ENCODE measurements at regions not wholly inside any gene's neighbourhood (a gene's known extent, or its start where the extent isn't known, plus 50 kb on each side); places are given as distances from the start of the nearest gene placed in this dataset.
A peak's percentile ranks its signal among the peaks of the same experiment; 100 is the strongest.

- Histone ChIP-seq H3K4me3 (ENCODE audit: insufficient read depth in 1 of 2, low read depth in 1 of 2, low read length in 2 of 2) (no peak overlapping the region), H3K9ac (ENCODE audit: low read length) (peak overlapping the region; percentile 79), H3K79me1 (replicated peaks; ENCODE audit: low read length, poor library complexity, severe bottlenecking) (no peaks in the 10 kb centered on the region), H3K23ac (ENCODE audit: low read length in 2 of 2) (no peak overlapping the region), H3K4me1 (ENCODE audit: control insufficient read depth, insufficient read depth, low read depth, low read length) (peaks cover 19% of the 10 kb centered on the region), H3K4ac (ENCODE audit: low read depth in 1 of 2, low read length in 2 of 2) (peak overlapping the region; percentile 67 to 69), H3K27ac (ENCODE audit: low read length, poor library complexity, severe bottlenecking) (no peak overlapping the region), H3K36me3 (ENCODE audit: control insufficient read depth in 1 of 2, insufficient read depth in 2 of 2, low read depth in 1 of 2, low read length in 2 of 2) (no peaks in the 10 kb centered on the region), H2AK5ac (ENCODE audit: low read length, severe bottlenecking) (peak overlapping the region; percentile 36), H3K9me3 (ENCODE audit: control insufficient read depth, low read length) (no peaks in the 10 kb centered on the region), H4K91ac (ENCODE audit: low read length) (no peak overlapping the region), H3K4me2 (ENCODE audit: low read length, poor library complexity, severe bottlenecking) (no peak overlapping the region), H3K18ac (ENCODE audit: low read depth in 1 of 2, low read length in 2 of 2) (peak overlapping the region; percentile 23 to 46), H3K27me3 (ENCODE audit: control insufficient read depth in 1 of 2, insufficient read depth in 1 of 2, low read length in 2 of 2) (no peaks in the 10 kb centered on the region), H3K14ac (ENCODE audit: low read length in 2 of 2) (no peak overlapping the region), H2BK12ac (ENCODE audit: low read length in 2 of 2) (peak overlapping the region; percentile 9 to 79), H2BK120ac (ENCODE audit: low read depth, low read length) (peak overlapping the region; percentile 54), H4K8ac (ENCODE audit: low read length) (peak overlapping the region; percentile 62), H2BK5ac (ENCODE audit: low read depth, low read length, poor library complexity, severe bottlenecking) (no peak overlapping the region), H2AFZ (ENCODE audit: low read depth, low read length) (no peak overlapping the region), H2BK15ac (ENCODE audit: low read depth, poor library complexity, severe bottlenecking) (peak overlapping the region; percentile 73)
- DNase-seq: no peak
- WGBS: 94% methylated on average over 9 of the region's 9 CpGs
Observed at GRCh38 chr2:237160271-237160919, 74.7 kb downstream of the COPS8 start.

GRCh38 chr2:237161189-237161588 lies 75.5 kb downstream of the COPS8 start:
- H3K79me1 ChIP-seq (replicated peaks; ENCODE audit: low read length, poor library complexity, severe bottlenecking): no peaks in the 10 kb centered on the region

GRCh38 chr2:237162959-237163358 lies 77.3 kb downstream of the COPS8 start:
- H3K27ac ChIP-seq (ENCODE audit: low read length, poor library complexity, severe bottlenecking): no peak overlapping the region
- no peak overlapping the region for H4K8ac ChIP-seq (ENCODE audit: low read length)
- H2AK5ac ChIP-seq (ENCODE audit: low read length, severe bottlenecking): no peak overlapping the region
- no peaks in the 10 kb centered on the region for H3K4me1 ChIP-seq (ENCODE audit: control insufficient read depth, insufficient read depth, low read depth, low read length)
- no peak overlapping the region for H2BK5ac ChIP-seq (ENCODE audit: low read depth, low read length, poor library complexity, severe bottlenecking)
- no peak overlapping the region for H2BK15ac ChIP-seq (ENCODE audit: low read depth, poor library complexity, severe bottlenecking)
- no peaks in the 10 kb centered on the region for H3K27me3 ChIP-seq (ENCODE audit: control insufficient read depth in 1 of 2, insufficient read depth in 1 of 2, low read length in 2 of 2)
- no peak overlapping the region for H2BK120ac ChIP-seq (ENCODE audit: low read depth, low read length)
- H3K14ac ChIP-seq (ENCODE audit: low read length in 2 of 2): no peak overlapping the region
- no peak overlapping the region for H3K18ac ChIP-seq (ENCODE audit: low read depth in 1 of 2, low read length in 2 of 2)
- no peaks in the 10 kb centered on the region for H3K36me3 ChIP-seq (ENCODE audit: control insufficient read depth in 1 of 2, insufficient read depth in 2 of 2, low read depth in 1 of 2, low read length in 2 of 2)
- 93% methylated on average over 3 of the region's 5 CpGs for WGBS
- no peak overlapping the region for H2BK12ac ChIP-seq (ENCODE audit: low read length in 2 of 2)
- H4K91ac ChIP-seq (ENCODE audit: low read length): no peak overlapping the region
- H3K4me3 ChIP-seq (ENCODE audit: insufficient read depth in 1 of 2, low read depth in 1 of 2, low read length in 2 of 2): no peak overlapping the region
- H3K4ac ChIP-seq (ENCODE audit: low read depth in 1 of 2, low read length in 2 of 2): no peak overlapping the region
- H3K79me1 ChIP-seq (replicated peaks; ENCODE audit: low read length, poor library complexity, severe bottlenecking): no peaks in the 10 kb centered on the region
- no peak for DNase-seq
- H3K9me3 ChIP-seq (ENCODE audit: control insufficient read depth, low read length): peaks cover 3% of the 10 kb centered on the region
- no peak overlapping the region for H3K4me2 ChIP-seq (ENCODE audit: low read length, poor library complexity, severe bottlenecking)
- H3K9ac ChIP-seq (ENCODE audit: low read length): peak overlapping the region; percentile 55
- H3K23ac ChIP-seq (ENCODE audit: low read length in 2 of 2): no peak overlapping the region
- no peak overlapping the region for H2AFZ ChIP-seq (ENCODE audit: low read depth, low read length)

More at GRCh38 chr2:237161189-237161588, 75.5 kb downstream of the COPS8 start:
- H3K27me3 ChIP-seq (ENCODE audit: control insufficient read depth in 1 of 2, insufficient read depth in 1 of 2, low read length in 2 of 2): no peaks in the 10 kb centered on the region
- H3K27ac ChIP-seq (ENCODE audit: low read length, poor library complexity, severe bottlenecking): no peak overlapping the region
- H2BK120ac ChIP-seq (ENCODE audit: low read depth, low read length): no peak overlapping the region
- no peak overlapping the region for H3K4me3 ChIP-seq (ENCODE audit: insufficient read depth in 1 of 2, low read depth in 1 of 2, low read length in 2 of 2)
- H2BK15ac ChIP-seq (ENCODE audit: low read depth, poor library complexity, severe bottlenecking): peak overlapping the region; percentile 77
- peak overlapping the region; percentile 77 to 86 for H2BK12ac ChIP-seq (ENCODE audit: low read length in 2 of 2)
- H3K14ac ChIP-seq (ENCODE audit: low read length in 2 of 2): no peak overlapping the region
- H3K4me2 ChIP-seq (ENCODE audit: low read length, poor library complexity, severe bottlenecking): no peak overlapping the region
- H2BK5ac ChIP-seq (ENCODE audit: low read depth, low read length, poor library complexity, severe bottlenecking): no peak overlapping the region
- H3K9ac ChIP-seq (ENCODE audit: low read length): peak overlapping the region; percentile 79
- no peak overlapping the region for H2AFZ ChIP-seq (ENCODE audit: low read depth, low read length)
- H3K18ac ChIP-seq (ENCODE audit: low read depth in 1 of 2, low read length in 2 of 2): peak overlapping the region; percentile 58 to 63
- no peak overlapping the region for H4K8ac ChIP-seq (ENCODE audit: low read length)
- peaks cover 13% of the 10 kb centered on the region for H3K4me1 ChIP-seq (ENCODE audit: control insufficient read depth, insufficient read depth, low read depth, low read length)
- peak overlapping the region; percentile 19 for H2AK5ac ChIP-seq (ENCODE audit: low read length, severe bottlenecking)
- H3K9me3 ChIP-seq (ENCODE audit: control insufficient read depth, low read length): no peaks in the 10 kb centered on the region
- WGBS: 95% methylated on average over 5 of the region's 5 CpGs
- DNase-seq: no peak
- peak overlapping the region; percentile 63 for H4K91ac ChIP-seq (ENCODE audit: low read length)
- H3K36me3 ChIP-seq (ENCODE audit: control insufficient read depth in 1 of 2, insufficient read depth in 2 of 2, low read depth in 1 of 2, low read length in 2 of 2): no peaks in the 10 kb centered on the region
- peak overlapping the region in 1 of 2 experiments; percentile 67 for H3K4ac ChIP-seq (ENCODE audit: low read depth in 1 of 2, low read length in 2 of 2)
- no peak overlapping the region for H3K23ac ChIP-seq (ENCODE audit: low read length in 2 of 2)

GRCh38 chr2:237164474-237165042 lies 78.9 kb downstream of the COPS8 start:
- Histone ChIP-seq H3K9ac (ENCODE audit: low read length) (no peak overlapping the region), H2BK120ac (ENCODE audit: low read depth, low read length) (no peak overlapping the region), H3K4me3 (ENCODE audit: insufficient read depth in 1 of 2, low read depth in 1 of 2, low read length in 2 of 2) (no peak overlapping the region), H2AK5ac (ENCODE audit: low read length, severe bottlenecking) (no peak overlapping the region), H3K4me1 (ENCODE audit: control insufficient read depth, insufficient read depth, low read depth, low read length) (no peaks in the 10 kb centered on the region), H4K8ac (ENCODE audit: low read length) (peak overlapping the region; percentile 8), H3K9me3 (ENCODE audit: control insufficient read depth, low read length) (peaks cover 14% of the 10 kb centered on the region), H3K4ac (ENCODE audit: low read depth in 1 of 2, low read length in 2 of 2) (no peak overlapping the region), H2BK15ac (ENCODE audit: low read depth, poor library complexity, severe bottlenecking) (no peak overlapping the region), H2BK12ac (ENCODE audit: low read length in 2 of 2) (peak overlapping the region in 1 of 2 experiments; percentile 46), H2BK5ac (ENCODE audit: low read depth, low read length, poor library complexity, severe bottlenecking) (no peak overlapping the region), H3K4me2 (ENCODE audit: low read length, poor library complexity, severe bottlenecking) (no peak overlapping the region), H3K79me1 (replicated peaks; ENCODE audit: low read length, poor library complexity, severe bottlenecking) (no peaks in the 10 kb centered on the region), H3K27ac (ENCODE audit: low read length, poor library complexity, severe bottlenecking) (no peak overlapping the region), H3K23ac (ENCODE audit: low read length in 2 of 2) (no peak overlapping the region), H3K36me3 (ENCODE audit: control insufficient read depth in 1 of 2, insufficient read depth in 2 of 2, low read depth in 1 of 2, low read length in 2 of 2) (no peaks in the 10 kb centered on the region), H3K14ac (ENCODE audit: low read length in 2 of 2) (no peak overlapping the region), H2AFZ (ENCODE audit: low read depth, low read length) (no peak overlapping the region), H3K18ac (ENCODE audit: low read depth in 1 of 2, low read length in 2 of 2) (peak overlapping the region in 1 of 2 experiments; percentile 67), H4K91ac (ENCODE audit: low read length) (no peak overlapping the region), H3K27me3 (ENCODE audit: control insufficient read depth in 1 of 2, insufficient read depth in 1 of 2, low read length in 2 of 2) (no peaks in the 10 kb centered on the region)
- 92% methylated on average over 10 of the region's 10 CpGs for WGBS
- DNase-seq: no peak
